ENCODE measurements at regions not wholly inside any gene's neighbourhood (a gene's known extent, or its start where the extent isn't known, plus 50 kb on each side); places are given as distances from the start of the nearest gene placed in this dataset.

GRCh38 chrX:123075947-123076561 is 108.0 kb upstream of the GRIA3 start:
- Histone ChIP-seq H3K4me3 (ENCODE audit: low read length) (no peak overlapping the region), H3K79me2 (ENCODE audit: low read length) (no peaks in the 10 kb centered on the region), H3K36me3 (replicated peaks; ENCODE audit: insufficient read depth, low read length) (no peaks in the 10 kb centered on the region), H3F3A (ENCODE audit: insufficient read depth, low read length) (no peaks in the 10 kb centered on the region), H3K4me2 (ENCODE audit: low read depth, low read length) (no peak overlapping the region), H2AFZ (ENCODE audit: low read length) (no peak overlapping the region), H4K20me1 (ENCODE audit: insufficient read depth, low read length) (no peaks in the 10 kb centered on the region), H3K27ac (ENCODE audit: low read length) (no peak overlapping the region), H3K9ac (ENCODE audit: low read length) (no peak overlapping the region), H3K27me3 (replicated peaks; ENCODE audit: insufficient read depth, low read length) (no peaks in the 10 kb centered on the region), H3K9me3 (replicated peaks; ENCODE audit: insufficient read depth, low read length) (no peaks in the 10 kb centered on the region), H3K9me2 (replicated peaks; ENCODE audit: insufficient read depth, low read length) (no peaks in the 10 kb centered on the region), H3K4me1 (ENCODE audit: low read length) (no peaks in the 10 kb centered on the region)
- no peak for DNase-seq
- TF ChIP-seq CTCF (IDR thresholded peaks at IDR 0.05; ENCODE audit: low read length), result no peak
- no peak for TF ChIP-seq EZH2phosphoT487 (IDR thresholded peaks at IDR 0.05; ENCODE audit: low read length)
- no peak for TF ChIP-seq EZH2 (optimal IDR thresholded peaks at IDR 0.05; ENCODE audit: low read depth, low read length)

- Histone ChIP-seq H3F3A (ENCODE audit: insufficient read depth, low read length) (no peaks in the 10 kb centered on the region), H3K27ac (ENCODE audit: low read length) (no peak overlapping the region), H3K9me2 (replicated peaks; ENCODE audit: insufficient read depth, low read length) (no peaks in the 10 kb centered on the region), H3K4me2 (ENCODE audit: low read depth, low read length) (no peak overlapping the region), H3K4me1 (ENCODE audit: low read length) (no peaks in the 10 kb centered on the region), H4K20me1 (ENCODE audit: insufficient read depth, low read length) (no peaks in the 10 kb centered on the region), H3K79me2 (ENCODE audit: low read length) (no peaks in the 10 kb centered on the region), H3K9ac (ENCODE audit: low read length) (no peak overlapping the region), H3K36me3 (replicated peaks; ENCODE audit: insufficient read depth, low read length) (no peaks in the 10 kb centered on the region), H3K27me3 (replicated peaks; ENCODE audit: insufficient read depth, low read length) (no peaks in the 10 kb centered on the region), H3K9me3 (replicated peaks; ENCODE audit: insufficient read depth, low read length) (no peaks in the 10 kb centered on the region), H3K4me3 (ENCODE audit: low read length) (no peak overlapping the region), H2AFZ (ENCODE audit: low read length) (no peak overlapping the region)
- no peak for DNase-seq
- TF ChIP-seq EZH2phosphoT487 (IDR thresholded peaks at IDR 0.05; ENCODE audit: low read length) (no peak), CTCF (IDR thresholded peaks at IDR 0.05; ENCODE audit: low read length) (no peak), EZH2 (optimal IDR thresholded peaks at IDR 0.05; ENCODE audit: low read depth, low read length) (no peak)
Measured at GRCh38 chrX:123077631-123078030, 106.4 kb upstream of the GRIA3 start.

GRCh38 chrX:123080065-123080464 is 104.0 kb upstream of the GRIA3 start:
- no peak overlapping the region for H2AFZ ChIP-seq (ENCODE audit: low read length)
- no peaks in the 10 kb centered on the region for H3K9me3 ChIP-seq (replicated peaks; ENCODE audit: insufficient read depth, low read length)
- H3K4me2 ChIP-seq (ENCODE audit: low read depth, low read length), result no peak overlapping the region
- H3K27ac ChIP-seq (ENCODE audit: low read length), result no peak overlapping the region
- no peaks in the 10 kb centered on the region for H3K79me2 ChIP-seq (ENCODE audit: low read length)
- no peaks in the 10 kb centered on the region for H4K20me1 ChIP-seq (ENCODE audit: insufficient read depth, low read length)
- DNase-seq, result no peak
- TF ChIP-seq EZH2phosphoT487 (IDR thresholded peaks at IDR 0.05; ENCODE audit: low read length), result no peak
- no peak for TF ChIP-seq CTCF (IDR thresholded peaks at IDR 0.05; ENCODE audit: low read length)
- no peak for TF ChIP-seq EZH2 (optimal IDR thresholded peaks at IDR 0.05; ENCODE audit: low read depth, low read length)
- H3K9me2 ChIP-seq (replicated peaks; ENCODE audit: insufficient read depth, low read length), result no peaks in the 10 kb centered on the region
- no peak overlapping the region for H3K9ac ChIP-seq (ENCODE audit: low read length)
- no peaks in the 10 kb centered on the region for H3K36me3 ChIP-seq (replicated peaks; ENCODE audit: insufficient read depth, low read length)
- no peak overlapping the region for H3K4me3 ChIP-seq (ENCODE audit: low read length)
- no peaks in the 10 kb centered on the region for H3K4me1 ChIP-seq (ENCODE audit: low read length)
- no peaks in the 10 kb centered on the region for H3F3A ChIP-seq (ENCODE audit: insufficient read depth, low read length)
- no peaks in the 10 kb centered on the region for H3K27me3 ChIP-seq (replicated peaks; ENCODE audit: insufficient read depth, low read length)
